ENCODE measurements at regions not wholly inside any gene's neighbourhood (a gene's known extent, or its start where the extent isn't known, plus 50 kb on each side); places are given as distances from the start of the nearest gene placed in this dataset.
"Not testable (repeated sequence)": the region's sequence is repeated elsewhere in the genome, so short reads cannot be mapped to it uniquely, and the experiment has no call there.

DNA sequence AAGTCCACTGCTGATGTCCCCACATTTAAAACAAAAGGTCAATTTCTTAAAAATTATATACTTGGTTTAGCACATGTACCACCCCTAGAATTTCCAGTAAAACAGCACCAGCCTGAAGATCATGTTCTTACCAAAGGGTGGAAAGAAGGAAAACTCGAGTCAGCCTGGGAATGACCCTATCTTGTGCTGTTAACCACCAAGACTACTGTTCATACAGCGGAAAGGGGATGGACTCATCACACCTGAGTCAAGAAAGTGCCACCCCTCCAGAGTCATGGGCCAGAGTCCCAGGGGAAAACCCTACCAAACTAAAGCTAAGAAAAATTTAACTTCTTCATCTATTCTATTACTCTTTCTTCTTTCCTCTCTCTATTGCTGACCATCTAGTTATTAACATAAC is 113.6 kb upstream of the PPM1J start:
- Histone ChIP-seq H3K27me3 (ENCODE audit: control insufficient read depth, insufficient read depth, low read length) (no peaks in the 10 kb centered on the region), H3K36me3 (ENCODE audit: control insufficient read depth, insufficient read depth, low read length) (no peaks in the 10 kb centered on the region), H3K4me3 (ENCODE audit: low read depth, low read length) (no peak overlapping the region)
- TF ChIP-seq, protein P1, sequence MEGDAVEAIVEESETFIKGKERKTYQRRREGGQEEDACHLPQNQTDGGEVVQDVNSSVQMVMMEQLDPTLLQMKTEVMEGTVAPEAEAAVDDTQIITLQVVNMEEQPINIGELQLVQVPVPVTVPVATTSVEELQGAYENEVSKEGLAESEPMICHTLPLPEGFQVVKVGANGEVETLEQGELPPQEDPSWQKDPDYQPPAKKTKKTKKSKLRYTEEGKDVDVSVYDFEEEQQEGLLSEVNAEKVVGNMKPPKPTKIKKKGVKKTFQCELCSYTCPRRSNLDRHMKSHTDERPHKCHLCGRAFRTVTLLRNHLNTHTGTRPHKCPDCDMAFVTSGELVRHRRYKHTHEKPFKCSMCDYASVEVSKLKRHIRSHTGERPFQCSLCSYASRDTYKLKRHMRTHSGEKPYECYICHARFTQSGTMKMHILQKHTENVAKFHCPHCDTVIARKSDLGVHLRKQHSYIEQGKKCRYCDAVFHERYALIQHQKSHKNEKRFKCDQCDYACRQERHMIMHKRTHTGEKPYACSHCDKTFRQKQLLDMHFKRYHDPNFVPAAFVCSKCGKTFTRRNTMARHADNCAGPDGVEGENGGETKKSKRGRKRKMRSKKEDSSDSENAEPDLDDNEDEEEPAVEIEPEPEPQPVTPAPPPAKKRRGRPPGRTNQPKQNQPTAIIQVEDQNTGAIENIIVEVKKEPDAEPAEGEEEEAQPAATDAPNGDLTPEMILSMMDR (IDR thresholded peaks at IDR 0.05; ENCODE audit: insufficient read depth, low read length, severe bottlenecking): no peak
- FAIRE-seq (no peak), DNase-seq (ENCODE audit: low read depth) (no peak)

DNA sequence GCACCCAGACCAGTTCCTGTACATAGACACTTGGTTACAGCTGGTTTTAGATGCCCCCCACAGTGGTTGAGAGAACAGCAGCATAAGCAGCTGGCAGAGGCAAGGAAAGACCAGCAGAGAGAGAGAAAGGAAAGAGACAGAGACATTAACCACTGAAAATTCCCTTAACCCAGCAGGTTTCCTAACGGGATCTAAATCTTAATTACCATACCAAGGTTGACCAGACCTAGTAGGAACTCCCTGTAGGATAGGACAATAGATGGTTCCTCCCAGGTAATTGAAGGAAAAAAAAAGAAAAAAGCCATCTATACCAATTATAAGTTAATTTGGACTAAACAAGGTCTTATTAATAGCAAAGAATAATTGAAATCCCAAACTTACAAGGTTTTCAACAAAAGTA is 112.3 kb upstream of the PPM1J start:
- not testable (repeated sequence) for H3K36me3 ChIP-seq (ENCODE audit: control insufficient read depth, insufficient read depth, low read length); DNase-seq (ENCODE audit: low read depth); FAIRE-seq; H3K4me3 ChIP-seq (ENCODE audit: low read depth, low read length); H3K27me3 ChIP-seq (ENCODE audit: control insufficient read depth, insufficient read depth, low read length)

DNA sequence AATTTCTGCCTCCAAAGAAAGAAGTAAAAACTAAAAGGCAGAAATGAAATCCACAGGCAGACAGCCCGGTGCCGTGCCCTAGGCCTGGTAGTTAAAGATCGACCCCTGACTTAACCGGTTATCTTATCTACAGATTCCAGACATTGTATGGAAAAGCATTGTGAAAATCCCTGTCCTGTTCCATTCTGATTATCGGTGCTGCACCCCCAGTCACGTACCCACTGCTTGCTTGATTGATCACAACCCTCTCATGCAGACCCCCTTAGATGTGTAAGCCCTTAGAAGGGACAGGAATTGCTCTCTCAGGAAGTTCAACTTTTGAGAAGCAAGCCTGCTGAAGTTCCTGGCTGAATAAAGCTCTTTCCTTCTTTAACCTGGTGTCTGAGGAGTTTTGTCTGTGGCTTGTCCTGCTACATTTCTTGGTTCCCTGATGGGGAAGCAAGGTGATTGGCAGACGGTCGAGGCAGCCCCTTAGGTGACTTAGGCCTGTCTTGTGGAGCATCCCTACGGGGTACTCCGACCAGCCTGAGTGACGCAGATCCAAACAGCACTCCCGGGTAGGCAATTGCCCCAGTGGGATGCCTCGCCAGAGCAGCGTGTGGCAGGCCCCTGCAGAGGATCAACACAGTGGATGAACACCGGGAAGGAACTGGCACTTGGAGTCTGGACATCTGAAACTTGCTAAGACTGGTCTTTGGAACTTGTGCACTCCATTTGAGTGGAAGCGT is 111.2 kb upstream of the PPM1J start:
- TF ChIP-seq, protein P1 (IDR thresholded peaks at IDR 0.05; ENCODE audit: insufficient read depth, low read length, severe bottlenecking): no peak
- no peak overlapping the region for H3K4me3 ChIP-seq (ENCODE audit: low read depth, low read length)
- FAIRE-seq: no peak

DNA sequence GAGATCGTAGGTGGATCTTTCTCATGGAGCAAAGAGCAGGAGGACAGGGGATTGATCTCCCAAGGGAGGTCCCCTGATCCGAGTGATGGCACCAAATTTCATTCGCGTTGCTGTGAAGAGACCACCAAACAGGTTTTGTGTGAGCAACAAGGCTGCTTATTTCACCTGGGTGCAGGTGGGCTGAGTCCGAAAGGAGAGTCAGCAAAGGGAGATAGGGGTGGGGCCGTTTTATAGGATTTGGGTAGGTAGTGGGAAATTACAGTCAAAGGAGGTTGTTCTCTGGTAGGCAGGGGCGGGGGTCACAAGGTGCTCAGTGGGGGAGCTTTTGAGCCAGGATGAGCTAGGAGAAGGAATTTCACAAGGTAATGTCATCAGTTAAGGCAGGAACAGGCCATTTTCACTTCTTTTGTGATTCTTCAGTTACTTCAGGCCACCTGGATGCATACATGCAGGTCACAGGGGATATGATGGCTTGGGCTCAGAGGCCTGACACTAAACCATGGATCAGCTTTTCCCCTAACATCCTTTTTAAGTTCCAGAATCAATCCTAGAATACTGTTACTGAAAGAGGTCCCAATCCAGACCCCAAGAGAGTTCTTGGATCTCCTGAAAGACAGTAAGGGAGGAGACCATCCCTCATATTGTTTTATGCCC is 110.6 kb upstream of the PPM1J start:
- not testable (repeated sequence) for H3K27me3 ChIP-seq (ENCODE audit: control insufficient read depth, insufficient read depth, low read length); H3K36me3 ChIP-seq (ENCODE audit: control insufficient read depth, insufficient read depth, low read length); DNase-seq (ENCODE audit: low read depth); FAIRE-seq; H3K4me3 ChIP-seq (ENCODE audit: low read depth, low read length)

More for the DNA sequence above, 111.2 kb upstream of the PPM1J start:
- no peak for DNase-seq (ENCODE audit: low read depth)
- no peaks in the 10 kb centered on the region for H3K27me3 ChIP-seq (ENCODE audit: control insufficient read depth, insufficient read depth, low read length)
- no peaks in the 10 kb centered on the region for H3K36me3 ChIP-seq (ENCODE audit: control insufficient read depth, insufficient read depth, low read length)

DNA sequence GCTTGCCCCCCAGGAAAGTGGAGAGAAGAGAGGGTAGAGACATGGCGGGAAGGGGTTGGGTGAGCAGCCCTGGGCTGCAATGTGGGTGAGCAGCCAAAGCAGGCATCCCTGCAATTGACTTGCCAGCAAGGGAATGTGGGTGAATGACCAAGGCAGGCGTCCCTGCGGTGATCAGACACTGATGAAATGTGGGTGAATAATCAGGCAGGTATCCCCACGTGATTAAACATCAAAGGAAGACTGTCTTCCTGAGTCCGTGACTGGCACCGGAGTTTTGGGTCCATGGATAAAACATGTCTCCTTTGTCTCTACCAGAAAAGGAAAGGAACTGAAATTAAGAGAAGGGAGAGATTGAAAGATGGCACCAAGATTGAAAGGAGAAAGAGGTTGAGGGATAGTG is 109.9 kb upstream of the PPM1J start:
- not testable (repeated sequence) for FAIRE-seq

DNA sequence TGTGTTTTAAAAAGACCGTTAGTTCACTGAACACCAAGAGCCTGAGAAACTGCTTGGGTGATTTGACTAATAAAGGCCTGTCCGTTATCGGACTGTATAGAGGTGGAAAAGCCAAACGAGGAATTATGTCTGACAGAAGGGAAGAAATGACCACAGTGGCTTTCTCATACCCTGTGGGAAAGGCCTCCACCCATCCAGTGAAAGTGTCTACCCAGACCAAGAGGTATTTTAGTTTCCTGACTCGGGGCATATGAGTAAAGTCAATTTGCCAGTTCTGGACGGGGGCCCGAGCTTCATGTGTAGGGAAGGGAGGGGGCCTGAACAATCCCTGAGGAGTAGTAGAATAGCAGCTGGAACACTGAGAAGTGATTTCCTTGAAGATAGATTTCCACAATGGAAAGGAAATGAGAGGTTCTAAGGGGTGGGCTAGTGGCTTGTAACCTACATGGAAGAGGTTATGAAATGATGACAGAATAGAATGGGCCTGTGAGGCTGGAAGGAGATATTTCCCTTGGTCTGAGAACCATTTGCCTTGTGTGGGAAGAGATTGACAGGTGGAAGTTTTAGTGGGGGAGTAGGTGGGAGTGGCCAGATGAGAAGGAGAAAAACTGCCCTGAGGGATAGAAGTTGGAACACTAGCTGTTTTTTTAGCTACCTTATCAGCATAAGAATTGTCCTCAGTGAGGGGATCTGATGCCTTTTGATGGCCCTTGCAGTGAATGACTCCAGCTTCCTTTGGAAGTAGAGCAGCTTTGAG is 106.4 kb upstream of the PPM1J start:
- H3K36me3 ChIP-seq (ENCODE audit: control insufficient read depth, insufficient read depth, low read length); DNase-seq (ENCODE audit: low read depth); H3K4me3 ChIP-seq (ENCODE audit: low read depth, low read length); H3K27me3 ChIP-seq (ENCODE audit: control insufficient read depth, insufficient read depth, low read length); FAIRE-seq: not testable (repeated sequence)

More for the DNA sequence above, 109.9 kb upstream of the PPM1J start:
- not testable (repeated sequence) for H3K4me3 ChIP-seq (ENCODE audit: low read depth, low read length); H3K27me3 ChIP-seq (ENCODE audit: control insufficient read depth, insufficient read depth, low read length); H3K36me3 ChIP-seq (ENCODE audit: control insufficient read depth, insufficient read depth, low read length); DNase-seq (ENCODE audit: low read depth)

DNA sequence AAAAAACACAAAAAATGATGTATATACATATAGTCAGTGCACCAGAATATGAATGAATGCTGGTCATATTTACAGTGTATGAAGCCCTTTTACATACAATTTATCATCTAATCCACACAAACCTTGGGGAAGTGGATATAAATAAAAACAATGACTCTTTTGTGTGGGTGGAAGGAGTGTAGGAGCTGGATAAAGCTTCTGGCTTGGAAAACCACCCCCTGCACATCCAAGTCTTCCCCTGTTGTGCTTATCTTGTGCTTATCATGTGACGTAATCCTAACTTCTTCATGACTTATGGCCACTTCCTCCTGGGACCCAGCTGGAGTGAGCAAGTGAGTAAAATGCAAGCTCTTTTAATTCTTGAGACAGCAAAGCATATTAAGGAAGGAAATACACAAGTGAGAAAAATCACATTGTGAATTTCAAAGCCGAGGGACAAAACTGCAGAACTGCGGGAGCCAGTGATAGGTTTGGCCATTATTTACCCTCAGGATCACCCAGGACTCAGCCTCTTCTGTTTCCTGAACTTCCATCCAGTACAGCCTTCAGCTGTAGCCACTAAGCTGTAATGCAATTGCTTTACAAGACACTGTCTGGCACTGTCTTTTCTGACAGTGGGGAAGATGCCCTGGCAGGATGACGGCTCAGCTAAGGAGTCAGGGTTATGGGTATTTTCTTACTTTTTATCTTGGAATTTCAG is 104.0 kb upstream of the PPM1J start:
- no peak for FAIRE-seq
- TF ChIP-seq, protein P1 (IDR thresholded peaks at IDR 0.05; ENCODE audit: insufficient read depth, low read length, severe bottlenecking): no peak
- DNase-seq (ENCODE audit: low read depth): peak; percentile 43
- no peaks in the 10 kb centered on the region for H3K27me3 ChIP-seq (ENCODE audit: control insufficient read depth, insufficient read depth, low read length)
- H3K4me3 ChIP-seq (ENCODE audit: low read depth, low read length): no peak overlapping the region
- no peaks in the 10 kb centered on the region for H3K36me3 ChIP-seq (ENCODE audit: control insufficient read depth, insufficient read depth, low read length)

Data from bronchial epithelial cell (primary cell).